GM12874 (cell line): ENCODE measurements at regions not wholly inside any gene's neighbourhood (a gene's known extent, or its start where the extent isn't known, plus 50 kb on each side); places are given as distances from the start of the nearest gene placed in this dataset.

ENCODE experiments used
- CTCF ChIP-seq: IDR thresholded peaks from 2 replicates; pipeline ENCODE4 v1.5.1; 2011; ENCODE audit warnings: low read depth, mild to moderate bottlenecking, control low read depth, low read length, moderate library complexity; ENCODE audit not compliant: insufficient read depth

GRCh38 chr14:58785701-58786100 lies 147.9 kb downstream of the DACT1 start:
- TF ChIP-seq CTCF: no peak

GRCh38 chr14:58787592-58787991 lies 149.8 kb downstream of the DACT1 start:
- no peak for TF ChIP-seq CTCF

GRCh38 chr14:58788655-58789503 lies 151.1 kb downstream of the DACT1 start:
- TF ChIP-seq CTCF: no peak

GRCh38 chr14:58789736-58790135 lies 152.0 kb downstream of the DACT1 start:
- no peak for TF ChIP-seq CTCF

- no peak for TF ChIP-seq CTCF
Observed at GRCh38 chr14:58792416-58792815, 154.7 kb downstream of the DACT1 start.

GRCh38 chr14:58793131-58793740 lies 155.5 kb downstream of the DACT1 start:
- no peak for TF ChIP-seq CTCF

- no peak for TF ChIP-seq CTCF
Observed at GRCh38 chr14:58794993-58795762, 157.4 kb downstream of the DACT1 start.
